ENCODE measurements at regions not wholly inside any gene's neighbourhood (a gene's known extent, or its start where the extent isn't known, plus 50 kb on each side); places are given as distances from the start of the nearest gene placed in this dataset.

DNA sequence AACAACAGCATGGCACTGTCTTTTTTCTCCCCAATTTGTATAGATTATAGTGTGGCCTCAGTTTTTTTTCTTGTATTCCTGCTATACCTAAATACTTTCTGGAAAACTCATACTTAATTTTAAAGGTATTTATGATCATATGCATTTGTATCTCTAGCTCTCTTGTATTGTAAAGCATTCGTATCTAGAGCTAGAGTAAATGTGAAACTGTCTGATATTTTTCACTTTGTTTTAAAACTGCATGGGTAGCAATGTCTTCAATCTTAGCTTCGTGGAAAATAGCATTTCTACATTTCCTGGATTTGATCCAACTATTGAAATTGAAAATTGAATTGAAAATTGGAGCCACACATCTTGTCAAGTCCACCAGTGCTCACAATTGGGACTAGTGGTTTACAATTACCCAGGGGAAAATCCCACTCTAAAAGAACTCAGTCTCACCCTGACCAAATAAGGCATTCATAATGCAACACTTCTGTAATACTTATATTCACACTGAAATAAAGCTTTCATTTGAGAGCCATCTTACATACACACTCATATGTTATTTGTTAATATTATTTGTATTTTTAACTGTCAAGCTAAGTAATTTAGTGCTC lies 51.3 kb upstream of the KLF6 start:
- TF ChIP-seq EZH2phosphoT487 (IDR thresholded peaks at IDR 0.05; ENCODE audit: insufficient read depth, low read depth) (no peak), EZH2 (IDR thresholded peaks at IDR 0.05; ENCODE audit: insufficient read depth, poor library complexity, severe bottlenecking) (no peak)
